ENCODE measurements at regions not wholly inside any gene's neighbourhood (a gene's known extent, or its start where the extent isn't known, plus 50 kb on each side); places are given as distances from the start of the nearest gene placed in this dataset.

- no peak for ATAC-seq
Measured at GRCh38 chr15:54820098-54820497, 376.6 kb downstream of the RSL24D1 start.

GRCh38 chr15:54816401-54816800, 380.3 kb downstream of the RSL24D1 start:
- TF ChIP-seq, protein P1, sequence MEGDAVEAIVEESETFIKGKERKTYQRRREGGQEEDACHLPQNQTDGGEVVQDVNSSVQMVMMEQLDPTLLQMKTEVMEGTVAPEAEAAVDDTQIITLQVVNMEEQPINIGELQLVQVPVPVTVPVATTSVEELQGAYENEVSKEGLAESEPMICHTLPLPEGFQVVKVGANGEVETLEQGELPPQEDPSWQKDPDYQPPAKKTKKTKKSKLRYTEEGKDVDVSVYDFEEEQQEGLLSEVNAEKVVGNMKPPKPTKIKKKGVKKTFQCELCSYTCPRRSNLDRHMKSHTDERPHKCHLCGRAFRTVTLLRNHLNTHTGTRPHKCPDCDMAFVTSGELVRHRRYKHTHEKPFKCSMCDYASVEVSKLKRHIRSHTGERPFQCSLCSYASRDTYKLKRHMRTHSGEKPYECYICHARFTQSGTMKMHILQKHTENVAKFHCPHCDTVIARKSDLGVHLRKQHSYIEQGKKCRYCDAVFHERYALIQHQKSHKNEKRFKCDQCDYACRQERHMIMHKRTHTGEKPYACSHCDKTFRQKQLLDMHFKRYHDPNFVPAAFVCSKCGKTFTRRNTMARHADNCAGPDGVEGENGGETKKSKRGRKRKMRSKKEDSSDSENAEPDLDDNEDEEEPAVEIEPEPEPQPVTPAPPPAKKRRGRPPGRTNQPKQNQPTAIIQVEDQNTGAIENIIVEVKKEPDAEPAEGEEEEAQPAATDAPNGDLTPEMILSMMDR (IDR thresholded peaks at IDR 0.05) = no peak
- no peak overlapping the region for H3K4me3 ChIP-seq
- no peaks in the 10 kb centered on the region for H3K4me1 ChIP-seq (ENCODE audit: low read depth)
- DNase-seq (no peak), ATAC-seq (no peak)
- no peaks in the 10 kb centered on the region for H3K36me3 ChIP-seq (ENCODE audit: low read depth)
- intact Hi-C loops (cut with DNase I, micrococcal nuclease) = no loop called here
- peaks cover 12% of the 10 kb centered on the region for H3K9me3 ChIP-seq

More at GRCh38 chr15:54820098-54820497, 376.6 kb downstream of the RSL24D1 start:
- TF ChIP-seq, protein P1 (IDR thresholded peaks at IDR 0.05) = no peak
- Histone ChIP-seq H3K4me1 (ENCODE audit: low read depth) (no peaks in the 10 kb centered on the region), H3K9me3 (peaks cover 8% of the 10 kb centered on the region), H3K4me3 (no peak overlapping the region), H3K36me3 (ENCODE audit: low read depth) (no peaks in the 10 kb centered on the region)
- no peak for DNase-seq
- intact Hi-C loops (cut with DNase I, micrococcal nuclease) = no loop called here

GRCh38 chr15:54815556-54815955, 381.2 kb downstream of the RSL24D1 start:
- ATAC-seq (no peak), DNase-seq (no peak)
- Histone ChIP-seq H3K36me3 (ENCODE audit: low read depth) (no peaks in the 10 kb centered on the region), H3K4me3 (no peak overlapping the region), H3K4me1 (ENCODE audit: low read depth) (no peaks in the 10 kb centered on the region), H3K9me3 (peaks cover 12% of the 10 kb centered on the region)
- TF ChIP-seq, protein P1 (IDR thresholded peaks at IDR 0.05) = no peak
- intact Hi-C loops (cut with DNase I, micrococcal nuclease) = no loop called here

DNA sequence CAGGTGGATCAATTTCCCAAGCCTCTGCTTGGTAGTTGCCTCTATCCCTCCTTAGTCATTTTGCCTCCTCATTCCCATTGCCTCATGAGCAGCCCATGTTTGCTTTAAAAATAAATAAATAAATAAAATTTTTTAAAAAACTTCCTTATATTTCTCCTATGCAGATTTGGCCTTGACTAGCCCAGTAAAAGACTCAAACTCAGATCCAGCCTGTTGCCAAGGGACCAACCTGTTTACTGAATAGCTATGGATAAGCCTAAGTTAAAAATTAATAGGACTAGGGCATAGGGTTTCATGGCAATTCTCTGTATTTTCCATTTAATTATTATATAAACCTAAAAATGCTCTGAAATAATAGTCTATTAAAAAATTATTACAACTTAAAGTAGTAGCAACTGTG, 384.4 kb downstream of the RSL24D1 start:
- H3K4me1 ChIP-seq (ENCODE audit: low read depth) = no peaks in the 10 kb centered on the region
- intact Hi-C loops (cut with DNase I, micrococcal nuclease) = no loop called here
- no peaks in the 10 kb centered on the region for H3K36me3 ChIP-seq (ENCODE audit: low read depth)
- TF ChIP-seq, protein P1 (IDR thresholded peaks at IDR 0.05) = no peak
- no peak overlapping the region for H3K4me3 ChIP-seq
- no peak for DNase-seq
- H3K9me3 ChIP-seq = peaks cover 12% of the 10 kb centered on the region
- ATAC-seq = no peak

GRCh38 chr15:54810496-54810895, 386.2 kb downstream of the RSL24D1 start:
- intact Hi-C loops (cut with DNase I, micrococcal nuclease) = no loop called here
- no peaks in the 10 kb centered on the region for H3K4me1 ChIP-seq (ENCODE audit: low read depth)
- no peak for DNase-seq
- no peaks in the 10 kb centered on the region for H3K36me3 ChIP-seq (ENCODE audit: low read depth)
- peaks cover 12% of the 10 kb centered on the region for H3K9me3 ChIP-seq
- no peak for ATAC-seq
- H3K4me3 ChIP-seq = no peak overlapping the region
- TF ChIP-seq, protein P1 (IDR thresholded peaks at IDR 0.05) = no peak

DNA sequence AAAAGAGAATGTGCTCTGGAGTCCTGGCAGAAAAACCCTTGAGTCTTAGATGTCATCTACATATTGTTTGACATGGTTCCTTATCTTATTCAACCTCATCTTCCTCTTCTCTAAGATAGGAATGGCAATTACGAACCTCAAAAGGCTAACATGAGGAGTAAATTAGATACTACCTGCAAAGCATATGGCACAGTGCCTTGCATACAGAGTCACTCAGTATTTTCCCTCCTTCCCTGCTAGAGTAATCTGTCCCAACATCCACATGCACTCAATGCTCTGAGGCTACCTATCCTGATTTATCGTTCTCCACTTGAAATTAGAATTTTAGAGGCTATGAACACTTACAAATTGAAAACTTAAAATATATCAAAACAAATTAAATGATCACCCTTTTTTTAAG, 386.7 kb downstream of the RSL24D1 start:
- ATAC-seq = no peak
- Histone ChIP-seq H3K9me3 (peaks cover 10% of the 10 kb centered on the region), H3K4me3 (no peak overlapping the region), H3K36me3 (ENCODE audit: low read depth) (no peaks in the 10 kb centered on the region), H3K4me1 (ENCODE audit: low read depth) (no peaks in the 10 kb centered on the region)
- DNase-seq = no peak
- intact Hi-C loops (cut with DNase I, micrococcal nuclease) = no loop called here
- TF ChIP-seq, protein P1 (IDR thresholded peaks at IDR 0.05) = no peak
